ENCODE measurements at regions not wholly inside any gene's neighbourhood (a gene's known extent, or its start where the extent isn't known, plus 50 kb on each side); places are given as distances from the start of the nearest gene placed in this dataset.

- TF ChIP-seq CTCF (conservative IDR thresholded peaks at IDR 0.05 in 1 of 2, IDR thresholded peaks at IDR 0.05 in 1 of 2; ENCODE audit: extremely low read depth in 1 of 2, insufficient read depth in 1 of 2, low read depth in 1 of 2, low read length in 2 of 2) (no peak), EZH2 (IDR thresholded peaks at IDR 0.05; ENCODE audit: borderline replicate concordance, low read length) (no peak)
These were observed 96.1 kb upstream of the CTNNB1 start for GRCh38 chr3:41103200-41103599.
